IMR-90 (cell line): ENCODE measurements at regions not wholly inside any gene's neighbourhood (a gene's known extent, or its start where the extent isn't known, plus 50 kb on each side); places are given as distances from the start of the nearest gene placed in this dataset.

Source experiments
- ATAC-seq: fragments of 200-7000 bp; cut with Tn5 transposase; 2 replicates; pipeline ENCODE4 v1.9.1; 2020; ENCODE audit warnings: low read depth, mild to moderate bottlenecking, moderate library complexity
- BruUV-seq: library from RNA; stranded (reverse); fragments of 400-500 nt; replicated peaks from 2 replicates; lab custom pipeline; 2021; lab: Mats Ljungman, UMichigan
- CTCF ChIA-PET: fragments of 300-600 bp; formaldehyde crosslinking; extraction: SDS; loops from one replicate; lab custom pipeline; 2021; ENCODE audit warnings: antibody characterized with exemption; lab: Yijun Ruan, JAX
- POLR2A ChIA-PET: fragments of 300-600 bp; sonication (Branson Sonifier 250); formaldehyde crosslinking; loops from one replicate; lab custom pipeline; 2022; ENCODE audit warnings: antibody characterized with exemption; ENCODE audit not compliant: unreplicated experiment; lab: Charles Lee
- DNase-seq: peaks from one replicate; pipeline ENCODE4 v3.0.0; 2013
- H2AFZ ChIP-seq: replicated peaks from 2 replicates; pipeline ENCODE3; 2013; ENCODE audit warnings: low read length, mild to moderate bottlenecking; ENCODE audit not compliant: poor library complexity
- H2AK5ac ChIP-seq: 2 replicates; pipeline ENCODE4 v1.6.1; 2013; ENCODE audit warnings: low read depth, low read length, inconsistent platforms
- H2AK9ac ChIP-seq: replicated peaks from 2 replicates; pipeline ENCODE3; 2013; ENCODE audit warnings: mild to moderate bottlenecking, low read depth, low read length, moderate library complexity; ENCODE audit not compliant: poor library complexity
- H2BK120ac ChIP-seq: 2 replicates; pipeline ENCODE4 v1.6.1; 2013; ENCODE audit warnings: low read depth, low read length, inconsistent platforms
- H2BK15ac ChIP-seq: 3 replicates; pipeline ENCODE4 v1.6.1; 2013; ENCODE audit warnings: low read depth, low read length, inconsistent platforms
- H2BK20ac ChIP-seq: 2 replicates; pipeline ENCODE4 v1.6.1; 2013; ENCODE audit warnings: low read depth, mild to moderate bottlenecking, inconsistent platforms, low read length, moderate library complexity
- H2BK5ac ChIP-seq: 2 replicates; pipeline ENCODE4 v1.6.1; 2013; ENCODE audit warnings: mild to moderate bottlenecking, low read depth, low read length, inconsistent platforms; ENCODE audit not compliant: poor library complexity, severe bottlenecking
- H3K14ac ChIP-seq: replicated peaks from 2 replicates; pipeline ENCODE4 v1.6.1; 2013; ENCODE audit warnings: low read depth, low read length, inconsistent platforms
- H3K18ac ChIP-seq: 2 replicates; pipeline ENCODE4 v1.6.1; 2013; ENCODE audit warnings: low read depth, low read length, control low read depth
- H3K23ac ChIP-seq: 2 replicates; pipeline ENCODE4 v1.6.1; 2013; ENCODE audit warnings: low read depth, low read length, inconsistent platforms
- H3K27ac ChIP-seq: 2 replicates; pipeline ENCODE4 v1.5.1; 2013; ENCODE audit warnings: mild to moderate bottlenecking, control low read depth, low read length; ENCODE audit not compliant: insufficient read depth
- H3K27me3 ChIP-seq: 2 replicates; pipeline ENCODE4 v1.6.1; 2013; ENCODE audit warnings: low read length; ENCODE audit not compliant: control insufficient read depth, insufficient read depth
- H3K36me3 ChIP-seq: 2 replicates; pipeline ENCODE4 v1.6.1; 2013; ENCODE audit warnings: low read length, mixed read lengths; ENCODE audit not compliant: control insufficient read depth, insufficient read depth
- H3K4ac ChIP-seq: 2 replicates; pipeline ENCODE4 v1.6.1; 2013; ENCODE audit warnings: low read depth, low read length, inconsistent platforms
- H3K4me1 ChIP-seq: 2 replicates; pipeline ENCODE4 v1.6.1; 2013; ENCODE audit warnings: low read length, mixed read lengths; ENCODE audit not compliant: control insufficient read depth, insufficient read depth
- H3K4me2 ChIP-seq: 2 replicates; pipeline ENCODE4 v1.6.1; 2013; ENCODE audit warnings: low read depth, mild to moderate bottlenecking, control low read depth, low read length, moderate library complexity
- H3K4me3 ChIP-seq: 2 replicates; pipeline ENCODE4 v1.5.1; 2013; ENCODE audit warnings: low read depth, mild to moderate bottlenecking, control low read depth, low read length, moderate library complexity; ENCODE audit not compliant: insufficient read depth
- H3K56ac ChIP-seq: 2 replicates; pipeline ENCODE4 v1.6.1; 2013; ENCODE audit warnings: low read length, inconsistent platforms; ENCODE audit not compliant: insufficient read depth; ENCODE audit errors: extremely low read depth
- H3K79me1 ChIP-seq, 2 experiments: 2 replicates each; pipeline ENCODE4 v1.6.1; 2013; ENCODE audit warnings: low read length in 2 of 2, inconsistent platforms in 1 of 2, low read depth in 1 of 2
- H3K9ac ChIP-seq: 2 replicates; pipeline ENCODE4 v1.6.1; 2013; ENCODE audit warnings: low read depth, low read length, control low read depth
- H3K9me1 ChIP-seq: 2 replicates; pipeline ENCODE4 v1.6.1; 2013; ENCODE audit warnings: low read length, inconsistent platforms; ENCODE audit not compliant: insufficient read depth
- H3K9me3 ChIP-seq: 2 replicates; pipeline ENCODE4 v1.6.1; 2013; ENCODE audit warnings: low read length; ENCODE audit not compliant: control insufficient read depth, insufficient read depth
- H4K20me1 ChIP-seq: 2 replicates; pipeline ENCODE4 v1.6.1; 2013; ENCODE audit warnings: low read length, inconsistent platforms; ENCODE audit not compliant: insufficient read depth
- H4K5ac ChIP-seq: 2 replicates; pipeline ENCODE4 v1.6.1; 2013; ENCODE audit warnings: mild to moderate bottlenecking, low read depth, low read length, control low read depth
- H4K8ac ChIP-seq, 2 experiments: 2 replicates each; pipeline ENCODE4 v1.6.1; 2013; ENCODE audit warnings: low read depth in 2 of 2, low read length in 2 of 2, control low read depth in 1 of 2, inconsistent platforms in 1 of 2
- H4K91ac ChIP-seq: 2 replicates; pipeline ENCODE4 v1.6.1; 2013; ENCODE audit warnings: low read depth, low read length, inconsistent platforms; ENCODE audit not compliant: insufficient read depth
- BHLHE40 ChIP-seq: fragments of 150-350 bp; IDR thresholded peaks from 2 replicates; pipeline ENCODE4 v1.6.1; 2016; ENCODE audit warnings: mild to moderate bottlenecking, low read depth, low read length
- CEBPB ChIP-seq: IDR thresholded peaks from 2 replicates; pipeline ENCODE4 v1.6.1; 2012; ENCODE audit warnings: low read depth, low read length, improper control_type of control experiment
- CHD1 ChIP-seq: IDR thresholded peaks from 2 replicates; pipeline ENCODE4 v1.6.1; 2012; ENCODE audit warnings: low read depth, low read length, improper control_type of control experiment
- FOS ChIP-seq: fragments of 150-350 bp; IDR thresholded peaks from 2 replicates; pipeline ENCODE4 v1.6.1; 2016; ENCODE audit warnings: low read depth, low read length
- MAFK ChIP-seq: IDR thresholded peaks from 2 replicates; pipeline ENCODE4 v1.6.1; 2012; ENCODE audit warnings: low read depth, low read length, improper control_type of control experiment
- MAZ ChIP-seq: IDR thresholded peaks from 2 replicates; pipeline ENCODE4 v1.6.1; 2012; ENCODE audit warnings: low read depth, mild to moderate bottlenecking, low read length, improper control_type of control experiment, moderate library complexity, borderline replicate concordance
- MXI1 ChIP-seq: IDR thresholded peaks from 2 replicates; pipeline ENCODE4 v1.6.1; 2012; ENCODE audit warnings: low read depth, mild to moderate bottlenecking, low read length, moderate library complexity, borderline replicate concordance
- NFE2L2 ChIP-seq: fragments of 150-350 bp; IDR thresholded peaks from 2 replicates; pipeline ENCODE4 v1.6.1; 2016; ENCODE audit warnings: low read depth, mild to moderate bottlenecking, low read length
- POLR2A ChIP-seq: IDR thresholded peaks from 2 replicates; pipeline ENCODE4 v1.6.1; 2012; ENCODE audit warnings: mild to moderate bottlenecking, low read depth, low read length
- RAD21 ChIP-seq: IDR thresholded peaks from 2 replicates; pipeline ENCODE4 v1.6.1; 2012; ENCODE audit warnings: low read length, improper control_type of control experiment
- RCOR1 ChIP-seq: IDR thresholded peaks from 2 replicates; pipeline ENCODE4 v1.6.1; 2012; ENCODE audit warnings: mild to moderate bottlenecking, low read length, improper control_type of control experiment; ENCODE audit not compliant: insufficient replicate concordance
- RFX5 ChIP-seq: IDR thresholded peaks from 2 replicates; pipeline ENCODE4 v1.8.0; 2012; ENCODE audit warnings: low read depth, mild to moderate bottlenecking, low read length, moderate library complexity
- SMC3 ChIP-seq: fragments of 150-350 bp; IDR thresholded peaks from 2 replicates; pipeline ENCODE4 v1.6.1; 2016; ENCODE audit warnings: low read depth, mild to moderate bottlenecking, antibody characterized with exemption, low read length, moderate library complexity
- WGBS, 2 experiments: methylation state at CpG; one replicate each; pipeline versions ENCODE4 v1.1.5 to v1.1.7; 2013; ENCODE audit warnings: missing lambda C conversion rate in 2 of 2; ENCODE audit not compliant: insufficient read length in 1 of 2; ENCODE audit errors: extremely low coverage in 2 of 2; 5-methylcytosine and 5-hydroxymethylcytosine counted together
- dilution Hi-C: fragments of 300-500 bp; cut with HindIII; formaldehyde crosslinking; loops from one replicate; pipeline ENCODE4 v1.14.3; 2018; ENCODE audit warnings: low sequenced_read_pairs; ENCODE audit not compliant: unreplicated experiment
- in situ Hi-C: fragments of 300-500 bp; cut with MboI; formaldehyde crosslinking; loops from 3 replicates; pipeline ENCODE4 v1.14.3; 2019; ENCODE audit warnings: low sequenced_read_pairs, inconsistent platforms, mixed read lengths
- intact Hi-C: fragments of 100-400 bp; cut with micrococcal nuclease; formaldehyde crosslinking; loops from 2 replicates; pipeline ENCODE4 v1.10.0; 2022
- TF ChIP-seq, protein P1 (sequence below): conservative IDR thresholded peaks from 2 replicates; pipeline ENCODE4 v1.5.1; 2012; ENCODE audit warnings: mild to moderate bottlenecking, low read depth, low read length, improper control_type of control experiment
- TF ChIP-seq, protein P2 (sequence below): fragments of 150-350 bp; IDR thresholded peaks from 2 replicates; pipeline ENCODE4 v1.6.1; 2016; ENCODE audit warnings: low read depth, mild to moderate bottlenecking, low read length, moderate library complexity, borderline replicate concordance

DNA sequence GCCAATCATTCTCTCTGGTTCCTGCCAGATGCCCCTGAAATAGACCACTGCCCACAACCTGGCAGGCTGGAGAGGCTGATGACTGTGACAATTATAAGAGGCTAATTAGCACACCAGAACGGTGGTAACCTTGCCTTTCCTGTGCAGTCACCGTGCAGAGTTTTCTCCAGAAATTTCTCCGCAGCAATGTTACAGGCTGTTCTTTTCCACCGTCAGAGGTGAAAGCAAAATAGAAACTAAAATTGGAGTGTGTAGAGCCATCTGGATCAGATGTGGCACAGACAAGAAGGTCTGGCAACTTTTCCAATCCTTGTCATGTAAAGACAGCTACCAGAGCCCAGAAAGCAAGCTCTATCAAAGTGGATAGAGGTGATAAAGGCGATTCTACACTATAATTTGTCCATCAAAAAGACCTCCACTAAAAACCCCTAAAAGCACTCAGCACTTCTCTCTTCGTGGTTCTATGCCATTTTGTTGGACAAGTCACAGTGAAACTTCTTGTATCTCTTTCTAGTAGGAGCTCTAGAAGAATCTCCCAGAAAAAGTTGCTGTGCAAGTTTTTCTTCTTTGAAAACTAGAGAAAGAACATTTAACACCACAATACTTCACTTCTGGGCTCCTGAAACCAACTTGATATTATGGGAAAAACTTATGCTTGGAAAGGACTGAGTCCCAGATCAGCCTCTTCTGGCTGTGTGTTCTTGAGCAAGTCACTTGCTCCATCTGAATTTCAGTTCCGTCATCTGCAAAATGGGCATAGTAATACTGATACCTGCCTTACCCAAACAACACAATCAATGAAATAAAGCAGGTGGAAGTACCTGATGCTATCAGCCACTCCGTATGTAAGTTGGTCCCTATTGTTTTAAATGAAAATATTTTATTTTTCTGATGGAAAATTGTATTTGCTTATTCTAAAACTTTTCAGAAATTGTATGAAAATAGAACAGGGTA is 295.6 kb upstream of the DLGAP1 start:
- no peak overlapping the region for H3K14ac ChIP-seq
- no peak overlapping the region for H3K23ac ChIP-seq
- dilution Hi-C loops: no loop called here
- CTCF ChIA-PET: no interaction called here
- DNase-seq (no peak), ATAC-seq (no peak)
- no peaks in the 10 kb centered on the region for H3K36me3 ChIP-seq
- no peak overlapping the region for H3K56ac ChIP-seq
- H3K4me1 ChIP-seq: no peaks in the 10 kb centered on the region
- H3K4me3 ChIP-seq: no peak overlapping the region
- intact Hi-C loops: no loop called here
- H2AK9ac ChIP-seq: no peak overlapping the region
- H4K20me1 ChIP-seq: no peaks in the 10 kb centered on the region
- no peaks in the 10 kb centered on the region for H3K9me1 ChIP-seq
- H2AFZ ChIP-seq: no peak overlapping the region
- H3K27ac ChIP-seq: no peak overlapping the region
- H4K91ac ChIP-seq: no peak overlapping the region
- H3K9ac ChIP-seq: no peak overlapping the region
- POLR2A ChIA-PET: no interaction called here
- no peak overlapping the region for H3K4ac ChIP-seq
- H4K8ac ChIP-seq: no peak overlapping the region
- peaks cover 20% of the 10 kb centered on the region for H3K9me3 ChIP-seq
- in situ Hi-C loops: no loop called here
- H2BK120ac ChIP-seq: no peak overlapping the region
- no peak overlapping the region for H2BK5ac ChIP-seq
- WGBS, 2 experiments: no CpG with 5 or more reads among the region's 8 CpGs
- no peaks in the 10 kb centered on the region for H3K79me1 ChIP-seq
- no peaks in the 10 kb centered on the region for H3K27me3 ChIP-seq
- no peak overlapping the region for H2AK5ac ChIP-seq
- H3K4me2 ChIP-seq: no peak overlapping the region
- no peak overlapping the region for H3K18ac ChIP-seq
- H4K5ac ChIP-seq: no peak overlapping the region
- H2BK15ac ChIP-seq: no peak overlapping the region
- no peak overlapping the region for H2BK20ac ChIP-seq
- BruUV-seq: no TSS peak
- no peak for TF ChIP-seq CHD1
- no peak for TF ChIP-seq RFX5
- no peak for TF ChIP-seq RAD21
- TF ChIP-seq MAZ: no peak
- TF ChIP-seq, protein P1, sequence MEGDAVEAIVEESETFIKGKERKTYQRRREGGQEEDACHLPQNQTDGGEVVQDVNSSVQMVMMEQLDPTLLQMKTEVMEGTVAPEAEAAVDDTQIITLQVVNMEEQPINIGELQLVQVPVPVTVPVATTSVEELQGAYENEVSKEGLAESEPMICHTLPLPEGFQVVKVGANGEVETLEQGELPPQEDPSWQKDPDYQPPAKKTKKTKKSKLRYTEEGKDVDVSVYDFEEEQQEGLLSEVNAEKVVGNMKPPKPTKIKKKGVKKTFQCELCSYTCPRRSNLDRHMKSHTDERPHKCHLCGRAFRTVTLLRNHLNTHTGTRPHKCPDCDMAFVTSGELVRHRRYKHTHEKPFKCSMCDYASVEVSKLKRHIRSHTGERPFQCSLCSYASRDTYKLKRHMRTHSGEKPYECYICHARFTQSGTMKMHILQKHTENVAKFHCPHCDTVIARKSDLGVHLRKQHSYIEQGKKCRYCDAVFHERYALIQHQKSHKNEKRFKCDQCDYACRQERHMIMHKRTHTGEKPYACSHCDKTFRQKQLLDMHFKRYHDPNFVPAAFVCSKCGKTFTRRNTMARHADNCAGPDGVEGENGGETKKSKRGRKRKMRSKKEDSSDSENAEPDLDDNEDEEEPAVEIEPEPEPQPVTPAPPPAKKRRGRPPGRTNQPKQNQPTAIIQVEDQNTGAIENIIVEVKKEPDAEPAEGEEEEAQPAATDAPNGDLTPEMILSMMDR: no peak
- no peak for TF ChIP-seq FOS
- TF ChIP-seq, protein P2, sequence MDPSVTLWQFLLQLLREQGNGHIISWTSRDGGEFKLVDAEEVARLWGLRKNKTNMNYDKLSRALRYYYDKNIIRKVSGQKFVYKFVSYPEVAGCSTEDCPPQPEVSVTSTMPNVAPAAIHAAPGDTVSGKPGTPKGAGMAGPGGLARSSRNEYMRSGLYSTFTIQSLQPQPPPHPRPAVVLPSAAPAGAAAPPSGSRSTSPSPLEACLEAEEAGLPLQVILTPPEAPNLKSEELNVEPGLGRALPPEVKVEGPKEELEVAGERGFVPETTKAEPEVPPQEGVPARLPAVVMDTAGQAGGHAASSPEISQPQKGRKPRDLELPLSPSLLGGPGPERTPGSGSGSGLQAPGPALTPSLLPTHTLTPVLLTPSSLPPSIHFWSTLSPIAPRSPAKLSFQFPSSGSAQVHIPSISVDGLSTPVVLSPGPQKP: no peak
- no peak for TF ChIP-seq SMC3
- no peak for TF ChIP-seq NFE2L2
- no peak for TF ChIP-seq POLR2A
- TF ChIP-seq BHLHE40: no peak
- TF ChIP-seq MXI1: no peak
- no peak for TF ChIP-seq MAFK
- TF ChIP-seq CEBPB: no peak
- no peak for TF ChIP-seq RCOR1
